GM23248 (cell line): ENCODE measurements at regions not wholly inside any gene's neighbourhood (a gene's known extent, or its start where the extent isn't known, plus 50 kb on each side); places are given as distances from the start of the nearest gene placed in this dataset.

Source experiments
- EZH2 ChIP-seq: fragments of 200-600 bp; sonication (generic); IDR thresholded peaks from 2 replicates; pipeline ENCODE4 v1.6.1; 2018; ENCODE audit warnings: antibody characterized with exemption, mild to moderate bottlenecking; ENCODE audit not compliant: insufficient read depth, poor library complexity, severe bottlenecking
- EZH2phosphoT487 ChIP-seq: fragments of 200-600 bp; sonication (generic); IDR thresholded peaks from 2 replicates; pipeline ENCODE4 v1.6.1; 2018; ENCODE audit warnings: antibody characterized with exemption, moderate library complexity, mild to moderate bottlenecking, low read depth; ENCODE audit not compliant: insufficient read depth

DNA sequence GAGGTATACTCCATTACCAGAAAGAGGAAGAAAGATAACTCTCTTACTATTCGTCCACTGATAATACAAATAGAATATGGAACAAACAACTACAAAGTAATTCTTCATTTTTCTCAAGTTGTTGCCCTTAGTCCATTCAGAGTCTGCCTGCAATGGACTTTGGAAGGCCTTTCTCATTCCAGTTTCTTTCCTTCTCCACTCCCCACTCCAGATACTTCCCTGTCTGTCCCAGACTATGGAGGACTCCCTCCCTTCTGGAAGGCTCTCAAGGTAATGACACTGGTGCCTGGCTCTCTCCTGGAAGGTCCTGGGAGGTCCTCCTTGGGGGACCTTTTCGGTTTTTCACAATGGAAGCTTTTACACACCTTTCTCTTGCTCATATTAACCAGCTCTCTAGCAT is 167.8 kb downstream of the SDHAF3 start:
- TF ChIP-seq EZH2phosphoT487 (no peak), EZH2 (no peak)
